ENCODE measurements at regions not wholly inside any gene's neighbourhood (a gene's known extent, or its start where the extent isn't known, plus 50 kb on each side); places are given as distances from the start of the nearest gene placed in this dataset.
"Not testable (repeated sequence)": the region's sequence is repeated elsewhere in the genome, so short reads cannot be mapped to it uniquely, and the experiment has no call there.

DNA sequence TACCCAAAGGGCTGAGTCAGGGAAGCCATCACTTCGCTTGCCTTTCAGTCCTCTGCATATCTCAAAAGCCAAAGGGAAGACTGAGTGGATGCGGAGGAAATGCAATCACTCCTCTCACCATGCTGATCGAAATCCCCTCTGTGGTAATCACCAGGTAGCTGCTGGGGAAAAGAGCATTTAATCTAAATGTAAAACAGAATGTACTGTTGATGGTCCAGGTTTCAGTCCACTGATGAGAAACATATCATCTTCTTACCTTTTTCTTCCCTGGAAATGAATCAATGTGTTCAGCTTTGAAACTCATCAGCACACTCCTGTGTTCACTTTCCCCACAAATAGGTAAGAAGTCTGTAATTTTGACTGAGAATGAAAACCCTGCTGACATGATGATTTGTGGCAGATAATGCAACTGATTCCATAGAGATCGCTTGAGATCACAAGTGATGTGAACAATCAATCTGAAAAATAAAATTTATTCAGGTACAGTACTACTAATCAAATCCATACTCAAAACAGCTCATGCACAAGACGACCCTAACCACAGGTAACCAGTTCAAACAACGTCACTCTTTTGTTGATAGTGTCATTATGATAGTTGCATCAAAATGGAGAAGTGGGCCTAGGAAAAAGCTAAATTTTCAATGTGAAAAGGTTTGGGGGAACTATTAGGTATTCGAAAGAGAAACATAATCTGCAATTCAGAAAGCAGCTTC lies 454.0 kb upstream of the RGMB start:
- Histone ChIP-seq H3K4me3 (ENCODE audit: low read length) (no peak overlapping the region), H3K4me1 (ENCODE audit: control insufficient read depth, insufficient read depth, low read length) (no peaks in the 10 kb centered on the region), H3K27ac (ENCODE audit: low read depth, low read length) (no peak overlapping the region), H3K36me3 (ENCODE audit: control insufficient read depth, insufficient read depth, low read length) (no peaks in the 10 kb centered on the region), H3K27me3 (ENCODE audit: control insufficient read depth, insufficient read depth, low read length) (no peaks in the 10 kb centered on the region), H3K9ac (ENCODE audit: low read length) (no peak overlapping the region)

GRCh38 chr5:98320343-98320742 lies 453.1 kb upstream of the RGMB start:
- H3K36me3 ChIP-seq (ENCODE audit: control insufficient read depth, insufficient read depth, low read length): no peaks in the 10 kb centered on the region
- H3K27ac ChIP-seq (ENCODE audit: low read depth, low read length): no peak overlapping the region
- no peaks in the 10 kb centered on the region for H3K4me1 ChIP-seq (ENCODE audit: control insufficient read depth, insufficient read depth, low read length)
- no peaks in the 10 kb centered on the region for H3K27me3 ChIP-seq (ENCODE audit: control insufficient read depth, insufficient read depth, low read length)
- no peak overlapping the region for H3K4me3 ChIP-seq (ENCODE audit: low read length)
- H3K9ac ChIP-seq (ENCODE audit: low read length): no peak overlapping the region

DNA sequence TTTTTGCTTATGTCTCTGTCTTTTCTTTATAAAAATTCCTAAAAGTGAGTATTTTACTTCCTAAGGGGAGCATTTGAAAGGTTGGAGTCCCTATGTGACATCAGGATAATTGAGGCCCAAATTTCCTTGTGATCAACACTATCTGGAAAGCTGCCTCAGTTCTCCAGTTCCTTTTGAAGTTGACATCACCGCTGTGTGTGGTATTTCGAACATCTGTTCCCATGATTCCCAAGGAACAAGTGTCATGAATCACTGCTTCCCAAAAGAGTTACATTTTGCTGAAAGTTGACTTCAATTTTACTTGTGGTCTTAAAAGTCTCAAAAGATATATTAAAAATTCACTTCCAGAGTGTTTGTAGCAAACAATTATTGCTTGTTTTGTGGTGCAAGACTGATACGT lies 452.1 kb upstream of the RGMB start:
- Histone ChIP-seq H3K27me3 (ENCODE audit: control insufficient read depth, insufficient read depth, low read length) (no peaks in the 10 kb centered on the region), H3K4me1 (ENCODE audit: control insufficient read depth, insufficient read depth, low read length) (no peaks in the 10 kb centered on the region), H3K4me3 (ENCODE audit: low read length) (no peak overlapping the region), H3K9ac (ENCODE audit: low read length) (no peak overlapping the region), H3K36me3 (ENCODE audit: control insufficient read depth, insufficient read depth, low read length) (no peaks in the 10 kb centered on the region), H3K27ac (ENCODE audit: low read depth, low read length) (no peak overlapping the region)

DNA sequence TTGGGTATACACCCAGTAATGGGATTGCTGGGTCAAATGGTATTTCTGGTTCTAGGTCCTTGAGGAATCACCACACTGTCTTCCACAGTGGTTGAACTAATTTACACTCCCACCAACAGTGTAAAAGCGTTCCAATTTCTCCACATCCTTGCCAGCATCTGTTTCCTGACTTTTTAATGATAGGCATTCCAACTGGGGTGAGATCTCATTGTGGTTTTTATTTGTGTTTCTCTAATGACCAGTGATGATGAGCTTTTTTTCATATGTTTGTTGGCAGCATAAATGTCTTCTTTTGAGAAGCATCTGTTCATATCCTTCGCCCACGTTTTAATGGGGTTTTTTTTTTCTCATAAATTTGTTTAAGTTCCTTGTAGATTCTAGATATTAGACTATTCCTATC lies 448.3 kb upstream of the RGMB start:
- H3K36me3 ChIP-seq (ENCODE audit: control insufficient read depth, insufficient read depth, low read length); H3K9ac ChIP-seq (ENCODE audit: low read length); H3K27me3 ChIP-seq (ENCODE audit: control insufficient read depth, insufficient read depth, low read length); H3K4me1 ChIP-seq (ENCODE audit: control insufficient read depth, insufficient read depth, low read length); H3K4me3 ChIP-seq (ENCODE audit: low read length); H3K27ac ChIP-seq (ENCODE audit: low read depth, low read length): not testable (repeated sequence)

GRCh38 chr5:98328015-98328414 lies 445.4 kb upstream of the RGMB start:
- no peak overlapping the region for H3K4me3 ChIP-seq (ENCODE audit: low read length)
- no peak overlapping the region for H3K27ac ChIP-seq (ENCODE audit: low read depth, low read length)
- H3K36me3 ChIP-seq (ENCODE audit: control insufficient read depth, insufficient read depth, low read length): no peaks in the 10 kb centered on the region
- H3K27me3 ChIP-seq (ENCODE audit: control insufficient read depth, insufficient read depth, low read length): no peaks in the 10 kb centered on the region
- H3K9ac ChIP-seq (ENCODE audit: low read length): no peak overlapping the region
- no peaks in the 10 kb centered on the region for H3K4me1 ChIP-seq (ENCODE audit: control insufficient read depth, insufficient read depth, low read length)

DNA sequence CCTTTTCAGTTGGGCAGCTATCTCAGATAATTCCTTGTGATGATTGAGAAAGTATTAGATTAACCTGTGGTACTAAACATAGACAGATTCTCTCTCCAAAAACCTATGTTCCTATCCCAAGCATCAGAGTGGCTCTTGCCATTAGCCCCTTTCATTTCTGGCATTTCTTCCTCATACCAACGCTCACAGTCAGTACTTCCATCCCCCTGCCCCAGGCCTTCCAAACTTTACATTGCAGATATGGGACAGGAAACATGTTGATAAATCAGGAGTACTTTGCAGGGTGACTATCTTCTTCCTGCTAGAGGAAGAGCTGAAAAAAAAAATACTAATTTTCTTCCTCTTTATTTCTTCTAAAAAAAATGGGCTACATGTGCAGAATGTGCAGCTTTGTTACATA lies 442.6 kb upstream of the RGMB start:
- Histone ChIP-seq H3K36me3 (ENCODE audit: control insufficient read depth, insufficient read depth, low read length) (no peaks in the 10 kb centered on the region), H3K4me1 (ENCODE audit: control insufficient read depth, insufficient read depth, low read length) (no peaks in the 10 kb centered on the region), H3K4me3 (ENCODE audit: low read length) (no peak overlapping the region), H3K9ac (ENCODE audit: low read length) (no peak overlapping the region), H3K27ac (ENCODE audit: low read depth, low read length) (no peak overlapping the region), H3K27me3 (ENCODE audit: control insufficient read depth, insufficient read depth, low read length) (no peaks in the 10 kb centered on the region)

GRCh38 chr5:98333921-98334320 lies 439.5 kb upstream of the RGMB start:
- H3K9ac ChIP-seq (ENCODE audit: low read length): no peak overlapping the region
- H3K4me3 ChIP-seq (ENCODE audit: low read length): no peak overlapping the region
- H3K27me3 ChIP-seq (ENCODE audit: control insufficient read depth, insufficient read depth, low read length): no peaks in the 10 kb centered on the region

GRCh38 chr5:98334946-98335345 lies 438.5 kb upstream of the RGMB start:
- H3K4me1 ChIP-seq (ENCODE audit: control insufficient read depth, insufficient read depth, low read length): no peaks in the 10 kb centered on the region
- no peak overlapping the region for H3K27ac ChIP-seq (ENCODE audit: low read depth, low read length)
- H3K27me3 ChIP-seq (ENCODE audit: control insufficient read depth, insufficient read depth, low read length): no peaks in the 10 kb centered on the region
- no peak overlapping the region for H3K4me3 ChIP-seq (ENCODE audit: low read length)
- H3K36me3 ChIP-seq (ENCODE audit: control insufficient read depth, insufficient read depth, low read length): no peaks in the 10 kb centered on the region
- no peak overlapping the region for H3K9ac ChIP-seq (ENCODE audit: low read length)

More at GRCh38 chr5:98333921-98334320, 439.5 kb upstream of the RGMB start:
- Histone ChIP-seq H3K4me1 (ENCODE audit: control insufficient read depth, insufficient read depth, low read length) (no peaks in the 10 kb centered on the region), H3K36me3 (ENCODE audit: control insufficient read depth, insufficient read depth, low read length) (no peaks in the 10 kb centered on the region), H3K27ac (ENCODE audit: low read depth, low read length) (no peak overlapping the region)

- H3K27me3 ChIP-seq (ENCODE audit: control insufficient read depth, insufficient read depth, low read length): no peaks in the 10 kb centered on the region
- H3K4me3 ChIP-seq (ENCODE audit: low read length): no peak overlapping the region
- no peak overlapping the region for H3K27ac ChIP-seq (ENCODE audit: low read depth, low read length)
- H3K36me3 ChIP-seq (ENCODE audit: control insufficient read depth, insufficient read depth, low read length): no peaks in the 10 kb centered on the region
- H3K9ac ChIP-seq (ENCODE audit: low read length): no peak overlapping the region
- no peaks in the 10 kb centered on the region for H3K4me1 ChIP-seq (ENCODE audit: control insufficient read depth, insufficient read depth, low read length)
Measured at GRCh38 chr5:98339141-98339848, 434.2 kb upstream of the RGMB start.

- Histone ChIP-seq H3K9ac (ENCODE audit: low read length) (no peak overlapping the region), H3K27me3 (ENCODE audit: control insufficient read depth, insufficient read depth, low read length) (no peaks in the 10 kb centered on the region)
Measured at GRCh38 chr5:98341038-98342032, 432.1 kb upstream of the RGMB start.

GRCh38 chr5:98342958-98343660 lies 430.4 kb upstream of the RGMB start:
- not testable (repeated sequence) for H3K36me3 ChIP-seq (ENCODE audit: control insufficient read depth, insufficient read depth, low read length); H3K4me1 ChIP-seq (ENCODE audit: control insufficient read depth, insufficient read depth, low read length); H3K9ac ChIP-seq (ENCODE audit: low read length); H3K27ac ChIP-seq (ENCODE audit: low read depth, low read length); H3K4me3 ChIP-seq (ENCODE audit: low read length); H3K27me3 ChIP-seq (ENCODE audit: control insufficient read depth, insufficient read depth, low read length)

More at GRCh38 chr5:98341038-98342032, 432.1 kb upstream of the RGMB start:
- no peak overlapping the region for H3K27ac ChIP-seq (ENCODE audit: low read depth, low read length)
- no peaks in the 10 kb centered on the region for H3K36me3 ChIP-seq (ENCODE audit: control insufficient read depth, insufficient read depth, low read length)
- H3K4me1 ChIP-seq (ENCODE audit: control insufficient read depth, insufficient read depth, low read length): no peaks in the 10 kb centered on the region
- no peak overlapping the region for H3K4me3 ChIP-seq (ENCODE audit: low read length)
